KMS-11 (cell line): ENCODE measurements at regions not wholly inside any gene's neighbourhood (a gene's known extent, or its start where the extent isn't known, plus 50 kb on each side); places are given as distances from the start of the nearest gene placed in this dataset.

Experiments used
- H2AFZ ChIP-seq: fragments of 200-600 bp; sonication (generic); 2 replicates; pipeline ENCODE4 v1.6.1; 2016; ENCODE audit warnings: antibody characterized with exemption, mixed run types, low read depth
- H3K27ac ChIP-seq: fragments of 200-600 bp; sonication (generic); 2 replicates; pipeline ENCODE4 v1.6.1; 2016; ENCODE audit warnings: mild to moderate bottlenecking, mixed run types
- H3K27me3 ChIP-seq: fragments of 200-600 bp; sonication (generic); 2 replicates; pipeline ENCODE4 v1.6.1; 2017; ENCODE audit warnings: mild to moderate bottlenecking, low read depth, mixed run types, moderate library complexity; ENCODE audit not compliant: insufficient read depth
- H3K36me3 ChIP-seq: fragments of 200-600 bp; sonication (generic); 2 replicates; pipeline ENCODE4 v1.6.1; 2017; ENCODE audit warnings: mild to moderate bottlenecking, mixed run types; ENCODE audit not compliant: insufficient read depth
- H3K4me1 ChIP-seq: fragments of 200-600 bp; sonication (generic); 2 replicates; pipeline ENCODE4 v1.6.1; 2016; ENCODE audit warnings: mild to moderate bottlenecking, low read depth, mixed run types; ENCODE audit not compliant: poor library complexity, severe bottlenecking
- H3K4me2 ChIP-seq: fragments of 200-600 bp; sonication (generic); 2 replicates; pipeline ENCODE4 v1.7.0; 2016; ENCODE audit warnings: mild to moderate bottlenecking, mixed run types
- H3K4me3 ChIP-seq: fragments of 200-600 bp; sonication (generic); IDR thresholded peaks from 2 replicates; pipeline ENCODE4 v1.6.1; 2017; ENCODE audit warnings: low read depth, low read length, mixed read lengths; ENCODE audit not compliant: insufficient read depth
- H3K79me2 ChIP-seq: fragments of 200-600 bp; sonication (generic); 2 replicates; pipeline ENCODE4 v1.6.1; 2016; ENCODE audit warnings: low read depth, mixed run types; ENCODE audit not compliant: insufficient read depth
- H3K9ac ChIP-seq: fragments of 200-600 bp; sonication (generic); 2 replicates; pipeline ENCODE4 v1.6.1; 2016; ENCODE audit warnings: mild to moderate bottlenecking, mixed run types
- H4K20me1 ChIP-seq: fragments of 200-600 bp; sonication (generic); 2 replicates; pipeline ENCODE4 v1.6.1; 2016; ENCODE audit warnings: mild to moderate bottlenecking, mixed run types; ENCODE audit not compliant: insufficient read depth
- CTCF ChIP-seq: fragments of 200-600 bp; sonication (generic); conservative IDR thresholded peaks from 2 replicates; pipeline ENCODE4 v1.6.1; 2017; ENCODE audit warnings: low read depth, mild to moderate bottlenecking, antibody characterized with exemption, low read length, moderate library complexity, mixed read lengths

GRCh38 chr12:24293549-24293948 lies 344.1 kb upstream of the SOX5 start:
- no peak overlapping the region for H3K4me3 ChIP-seq
- TF ChIP-seq CTCF: no peak
- no peaks in the 10 kb centered on the region for H3K36me3 ChIP-seq
- no peak overlapping the region for H3K27ac ChIP-seq
- H4K20me1 ChIP-seq: no peaks in the 10 kb centered on the region
- H2AFZ ChIP-seq: no peak overlapping the region
- no peaks in the 10 kb centered on the region for H3K79me2 ChIP-seq
- H3K9ac ChIP-seq: no peak overlapping the region
- H3K4me2 ChIP-seq: no peak overlapping the region
- H3K27me3 ChIP-seq: no peaks in the 10 kb centered on the region
- H3K4me1 ChIP-seq: no peaks in the 10 kb centered on the region

DNA sequence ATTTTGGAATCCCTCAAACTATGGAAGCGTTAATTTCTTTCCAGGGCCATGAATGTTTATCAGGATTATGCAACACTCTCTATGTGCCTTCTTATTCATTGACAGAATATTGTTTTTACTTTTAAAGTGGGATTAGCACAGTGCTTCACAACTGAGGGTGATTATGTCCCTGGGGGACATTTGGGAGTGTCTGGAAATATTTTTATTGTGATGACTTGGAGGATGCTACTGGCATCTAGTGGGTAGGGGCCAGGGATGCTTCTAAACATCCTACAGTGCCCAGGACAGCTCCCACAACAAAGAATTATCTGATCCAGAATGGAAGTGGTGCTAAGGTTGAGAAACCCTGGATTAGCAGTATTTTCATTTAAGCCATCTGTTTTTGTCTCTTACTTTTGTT lies 338.5 kb upstream of the SOX5 start:
- H3K4me2 ChIP-seq: no peak overlapping the region
- H3K36me3 ChIP-seq: no peaks in the 10 kb centered on the region
- no peak overlapping the region for H3K4me3 ChIP-seq
- H3K9ac ChIP-seq: no peak overlapping the region
- no peaks in the 10 kb centered on the region for H3K4me1 ChIP-seq
- no peaks in the 10 kb centered on the region for H3K27me3 ChIP-seq
- TF ChIP-seq CTCF: no peak
- H2AFZ ChIP-seq: no peak overlapping the region
- H3K27ac ChIP-seq: no peak overlapping the region
- H3K79me2 ChIP-seq: no peaks in the 10 kb centered on the region
- H4K20me1 ChIP-seq: no peaks in the 10 kb centered on the region

GRCh38 chr12:24285448-24285847 lies 336.0 kb upstream of the SOX5 start:
- Histone ChIP-seq H3K36me3 (no peaks in the 10 kb centered on the region), H3K4me2 (no peak overlapping the region), H4K20me1 (no peaks in the 10 kb centered on the region), H3K27me3 (no peaks in the 10 kb centered on the region), H3K27ac (no peak overlapping the region), H3K4me3 (no peak overlapping the region), H3K9ac (no peak overlapping the region), H3K4me1 (no peaks in the 10 kb centered on the region), H3K79me2 (no peaks in the 10 kb centered on the region), H2AFZ (no peak overlapping the region)
- TF ChIP-seq CTCF: no peak

GRCh38 chr12:24281341-24281740 lies 331.9 kb upstream of the SOX5 start:
- H2AFZ ChIP-seq: no peak overlapping the region
- H3K9ac ChIP-seq: no peak overlapping the region
- no peak for TF ChIP-seq CTCF

More at GRCh38 chr12:24281341-24281740, 331.9 kb upstream of the SOX5 start:
- no peak overlapping the region for H3K4me2 ChIP-seq
- no peak overlapping the region for H3K27ac ChIP-seq
- no peaks in the 10 kb centered on the region for H3K79me2 ChIP-seq
- H3K4me1 ChIP-seq: no peaks in the 10 kb centered on the region
- H3K4me3 ChIP-seq: no peak overlapping the region
- no peaks in the 10 kb centered on the region for H4K20me1 ChIP-seq
- H3K27me3 ChIP-seq: no peaks in the 10 kb centered on the region
- no peaks in the 10 kb centered on the region for H3K36me3 ChIP-seq
